Activated CD8-positive, alpha-beta T cell treated with anti-CD3 and anti-CD28 coated beads for 36 hours (primary cell): ENCODE measurements at regions not wholly inside any gene's neighbourhood (a gene's known extent, or its start where the extent isn't known, plus 50 kb on each side); places are given as distances from the start of the nearest gene placed in this dataset.
"Not testable (repeated sequence)": the region's sequence is repeated elsewhere in the genome, so short reads cannot be mapped to it uniquely, and the experiment has no call there.

Experiments
- ATAC-seq: fragments of 200-7000 bp; cut with Tn5 transposase; one replicate; pipeline ENCODE4 v1.10.0; 2021; ENCODE audit warnings: mild to moderate bottlenecking, moderate library complexity
- CTCF ChIA-PET: fragments of 350-600 bp; sonication (Branson Sonifier 250); formaldehyde crosslinking; loops from one replicate; lab custom pipeline; 2021; ENCODE audit warnings: antibody characterized with exemption; lab: Charles Lee
- POLR2A ChIA-PET: fragments of 350-600 bp; sonication (Branson Sonifier 250); formaldehyde crosslinking; loops from one replicate; lab custom pipeline; 2021; ENCODE audit warnings: antibody characterized with exemption; lab: Charles Lee
- DNase-seq: peaks from one replicate; pipeline ENCODE4 v3.0.0-alpha.2; 2020
- H3K27ac Mint-ChIP-seq: one replicate; pipeline ENCODE4 v1.8.0; 2021; ENCODE audit warnings: mild to moderate bottlenecking, mixed read lengths
- H3K27me3 Mint-ChIP-seq: one replicate; pipeline ENCODE4 v1.8.0; 2021; ENCODE audit warnings: mixed read lengths
- H3K36me3 Mint-ChIP-seq: one replicate; pipeline ENCODE4 v1.8.0; 2021; ENCODE audit warnings: low read depth, mixed read lengths
- H3K4me1 Mint-ChIP-seq: one replicate; pipeline ENCODE4 v1.8.0; 2021; ENCODE audit warnings: low read depth, mixed read lengths
- H3K4me3 Mint-ChIP-seq: one replicate; pipeline ENCODE4 v1.8.0; 2021; ENCODE audit warnings: mild to moderate bottlenecking, moderate library complexity, mixed read lengths
- H3K9me3 Mint-ChIP-seq: one replicate; pipeline ENCODE4 v1.8.0; 2021; ENCODE audit warnings: mixed read lengths
- intact Hi-C: fragments of 100-400 bp; cut with micrococcal nuclease; formaldehyde crosslinking; loops from one replicate; pipeline ENCODE4 v1.10.0; 2022
- TF ChIP-seq, protein P1 (sequence below): fragments of 200-600 bp; IDR thresholded peaks from one replicate; pipeline ENCODE4 v1.8.0; 2022; ENCODE audit warnings: antibody characterized with exemption, mild to moderate bottlenecking

DNA sequence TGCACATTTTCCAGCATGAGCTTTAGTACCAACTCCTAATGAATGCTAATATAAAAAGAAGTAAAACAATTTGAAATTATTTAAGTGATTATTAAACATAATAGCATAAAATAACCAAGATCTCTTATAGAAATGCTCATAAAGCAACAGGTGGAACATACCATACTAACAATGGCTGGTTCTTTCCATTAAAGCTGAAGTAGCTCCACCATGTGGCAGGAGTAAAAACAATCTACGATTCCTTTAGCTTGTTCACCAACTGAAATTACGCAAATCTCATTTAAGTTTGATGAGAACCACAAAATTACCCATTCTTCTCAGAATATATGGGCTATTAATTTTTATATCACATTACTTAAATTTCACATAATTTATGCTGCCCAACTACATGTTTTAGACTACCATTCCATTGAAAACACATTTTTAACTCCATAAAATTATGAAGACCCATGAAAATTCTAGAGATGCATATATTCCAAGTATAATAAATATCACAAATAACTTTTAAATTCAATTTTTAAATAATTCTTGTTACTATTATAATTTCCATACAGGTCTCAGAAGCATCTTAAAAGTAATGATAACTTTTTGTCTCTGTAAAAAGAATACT is 213.6 kb downstream of the DAD1 start:
- Mint-ChIP-seq H3K36me3 (no peaks in the 10 kb centered on the region), H3K4me3 (no peak overlapping the region), H3K4me1 (no peaks in the 10 kb centered on the region), H3K27me3 (no peaks in the 10 kb centered on the region), H3K9me3 (no peaks in the 10 kb centered on the region), H3K27ac (no peak overlapping the region)
- no peak for ATAC-seq
- TF ChIP-seq, protein P1, sequence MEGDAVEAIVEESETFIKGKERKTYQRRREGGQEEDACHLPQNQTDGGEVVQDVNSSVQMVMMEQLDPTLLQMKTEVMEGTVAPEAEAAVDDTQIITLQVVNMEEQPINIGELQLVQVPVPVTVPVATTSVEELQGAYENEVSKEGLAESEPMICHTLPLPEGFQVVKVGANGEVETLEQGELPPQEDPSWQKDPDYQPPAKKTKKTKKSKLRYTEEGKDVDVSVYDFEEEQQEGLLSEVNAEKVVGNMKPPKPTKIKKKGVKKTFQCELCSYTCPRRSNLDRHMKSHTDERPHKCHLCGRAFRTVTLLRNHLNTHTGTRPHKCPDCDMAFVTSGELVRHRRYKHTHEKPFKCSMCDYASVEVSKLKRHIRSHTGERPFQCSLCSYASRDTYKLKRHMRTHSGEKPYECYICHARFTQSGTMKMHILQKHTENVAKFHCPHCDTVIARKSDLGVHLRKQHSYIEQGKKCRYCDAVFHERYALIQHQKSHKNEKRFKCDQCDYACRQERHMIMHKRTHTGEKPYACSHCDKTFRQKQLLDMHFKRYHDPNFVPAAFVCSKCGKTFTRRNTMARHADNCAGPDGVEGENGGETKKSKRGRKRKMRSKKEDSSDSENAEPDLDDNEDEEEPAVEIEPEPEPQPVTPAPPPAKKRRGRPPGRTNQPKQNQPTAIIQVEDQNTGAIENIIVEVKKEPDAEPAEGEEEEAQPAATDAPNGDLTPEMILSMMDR = no peak
- POLR2A ChIA-PET = no interaction called here
- intact Hi-C loops = no loop called here
- CTCF ChIA-PET = interaction anchor here (1.0 kb wide), 1 partner anchor 57 kb away, joined by 3 read pairs; no protein-coding TSS in a partner anchor
- DNase-seq = no peak

DNA sequence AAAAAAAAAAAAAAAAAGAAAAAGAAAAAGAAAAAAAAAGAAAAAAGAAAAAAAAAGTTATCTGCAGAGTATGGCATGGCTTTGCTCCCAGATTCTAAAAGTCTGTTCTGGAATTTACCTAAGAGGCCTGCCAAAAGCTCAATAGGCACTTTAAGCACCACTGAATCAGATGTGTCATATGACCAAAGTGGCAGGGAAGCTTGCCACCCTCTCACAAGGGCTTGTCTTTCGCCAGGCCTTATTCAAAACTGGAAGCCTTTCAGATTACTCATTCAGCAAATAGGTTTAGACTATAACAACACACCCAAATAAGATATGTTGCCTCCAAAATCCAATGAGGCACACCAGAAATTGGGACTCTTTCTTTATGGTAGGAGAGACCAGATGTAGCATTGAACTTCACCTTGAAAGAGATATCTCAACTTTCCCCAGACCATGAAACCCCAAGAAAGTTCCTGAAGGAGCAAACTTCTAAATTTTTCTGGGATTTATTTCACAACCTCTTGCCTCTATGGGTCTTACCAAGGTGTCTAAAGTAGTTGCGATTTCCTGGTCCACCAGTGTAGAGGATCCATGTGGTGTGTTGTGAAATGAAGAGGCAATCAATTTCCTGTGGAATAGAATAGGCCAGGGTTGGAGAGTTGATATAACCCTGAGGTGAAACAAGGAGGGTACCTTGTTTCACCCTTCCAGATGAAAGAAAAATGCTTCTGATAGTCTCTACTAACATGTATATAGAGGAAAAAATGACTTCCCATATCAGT is 218.8 kb downstream of the DAD1 start:
- no peak overlapping the region for H3K4me3 Mint-ChIP-seq

DNA sequence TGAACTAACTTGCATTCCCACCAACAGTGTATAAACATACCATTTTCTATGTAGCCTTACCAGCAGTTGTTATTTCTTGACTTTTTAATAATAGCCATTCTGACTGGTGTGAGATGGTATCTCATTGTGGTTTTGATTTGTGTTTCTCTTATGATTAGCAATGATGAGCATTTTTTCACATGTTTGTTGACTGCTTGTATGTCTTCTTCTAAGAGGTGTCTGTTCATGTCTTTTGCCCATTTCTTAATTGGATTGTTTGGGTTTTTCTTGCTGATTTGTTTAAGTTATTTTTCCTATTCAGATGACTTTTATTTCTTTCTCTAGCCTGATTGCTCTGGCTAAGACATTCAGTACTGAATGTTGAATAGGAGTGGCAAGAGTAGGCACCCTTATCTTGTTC is 230.3 kb downstream of the DAD1 start:
- Mint-ChIP-seq H3K36me3 (no peaks in the 10 kb centered on the region), H3K9me3 (no peaks in the 10 kb centered on the region), H3K27me3 (no peaks in the 10 kb centered on the region), H3K4me1 (no peaks in the 10 kb centered on the region), H3K27ac (no peak overlapping the region), H3K4me3 (no peak overlapping the region)
- TF ChIP-seq, protein P1 = no peak
- DNase-seq = no peak
- no peak for ATAC-seq
- intact Hi-C loops = no loop called here
- ChIA-PET CTCF (no interaction called here), POLR2A (no interaction called here)

More for the DNA sequence above, 218.8 kb downstream of the DAD1 start:
- ATAC-seq (no peak), DNase-seq (no peak)
- intact Hi-C loops = no loop called here
- no peaks in the 10 kb centered on the region for H3K27me3 Mint-ChIP-seq
- H3K9me3 Mint-ChIP-seq = no peaks in the 10 kb centered on the region
- CTCF ChIA-PET = no interaction called here
- POLR2A ChIA-PET = no interaction called here
- no peaks in the 10 kb centered on the region for H3K36me3 Mint-ChIP-seq
- no peaks in the 10 kb centered on the region for H3K4me1 Mint-ChIP-seq
- TF ChIP-seq, protein P1 = no peak
- no peak overlapping the region for H3K27ac Mint-ChIP-seq

DNA sequence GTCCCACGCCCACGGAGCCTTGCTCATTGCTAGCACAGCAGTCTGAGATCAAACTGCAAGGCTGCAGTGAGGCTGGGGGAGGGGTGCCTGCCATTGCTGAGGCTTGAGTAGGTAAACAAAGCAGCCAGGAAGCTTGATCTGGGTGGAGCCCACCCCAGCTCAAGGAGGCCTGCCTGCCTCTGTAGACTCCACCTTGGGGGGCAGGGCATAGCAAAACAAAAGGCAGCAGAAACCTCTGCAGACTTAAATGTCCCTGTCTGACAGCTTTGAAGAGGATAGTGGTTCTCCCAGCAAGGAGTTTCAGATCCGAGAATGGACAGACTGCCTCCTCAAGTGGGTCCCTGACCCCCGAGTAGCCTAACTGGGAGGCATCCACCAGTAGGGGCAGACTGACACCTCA is 239.7 kb downstream of the DAD1 start:
- H3K27me3 Mint-ChIP-seq, H3K27ac Mint-ChIP-seq, H3K9me3 Mint-ChIP-seq, intact Hi-C loops, DNase-seq, H3K36me3 Mint-ChIP-seq, CTCF ChIA-PET, H3K4me3 Mint-ChIP-seq, H3K4me1 Mint-ChIP-seq, POLR2A ChIA-PET, ATAC-seq: not testable (repeated sequence)

DNA sequence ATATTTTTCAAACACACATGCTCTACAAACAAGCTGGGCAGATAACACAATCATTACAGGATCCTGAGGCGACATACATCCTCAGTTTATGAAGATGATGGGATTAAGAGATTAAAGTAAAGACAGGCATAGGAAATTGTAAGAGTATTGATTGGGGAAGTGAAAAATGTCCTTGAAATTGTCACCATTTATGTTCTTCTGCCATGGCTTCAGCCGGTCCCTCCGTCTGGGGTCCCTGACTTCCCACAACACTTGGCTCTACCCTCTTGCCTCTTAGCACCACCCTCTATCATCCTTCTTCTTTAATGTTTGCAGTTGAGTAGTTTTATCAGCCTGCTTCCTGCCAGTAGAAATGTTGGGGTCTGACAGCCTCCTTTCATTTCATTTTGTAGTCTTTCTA is 244.4 kb downstream of the DAD1 start:
- Mint-ChIP-seq H3K4me1 (no peaks in the 10 kb centered on the region), H3K27me3 (no peaks in the 10 kb centered on the region), H3K4me3 (no peak overlapping the region), H3K27ac (no peak overlapping the region), H3K36me3 (no peaks in the 10 kb centered on the region), H3K9me3 (no peaks in the 10 kb centered on the region)
- no peak for DNase-seq
- ChIA-PET CTCF (no interaction called here), POLR2A (no interaction called here)
- intact Hi-C loops = no loop called here
- ATAC-seq = no peak
- TF ChIP-seq, protein P1 = no peak

DNA sequence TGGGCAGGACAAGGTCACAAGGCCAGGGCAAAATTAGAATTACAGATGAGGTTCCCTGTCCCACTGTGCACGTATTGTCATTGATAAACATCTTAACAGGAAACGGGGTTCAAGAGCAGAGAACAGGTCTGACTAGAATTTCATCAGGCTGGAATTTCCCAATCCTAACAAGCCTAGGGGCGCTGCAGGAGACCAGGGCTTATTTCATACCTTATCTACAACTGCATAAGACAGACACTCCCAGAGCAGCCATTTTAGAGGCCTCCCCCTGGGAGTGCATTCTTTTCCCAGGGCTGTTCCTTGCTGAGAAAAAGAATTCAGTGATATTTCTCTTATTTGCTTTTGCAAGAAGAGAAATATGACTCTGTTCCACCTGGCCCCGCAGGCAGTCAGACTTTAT is 244.8 kb downstream of the DAD1 start:
- ATAC-seq, H3K36me3 Mint-ChIP-seq, H3K4me1 Mint-ChIP-seq, DNase-seq, intact Hi-C loops, H3K4me3 Mint-ChIP-seq, H3K27me3 Mint-ChIP-seq, POLR2A ChIA-PET, CTCF ChIA-PET, H3K27ac Mint-ChIP-seq, H3K9me3 Mint-ChIP-seq: not testable (repeated sequence)
